ENCODE measurements at regions not wholly inside any gene's neighbourhood (a gene's known extent, or its start where the extent isn't known, plus 50 kb on each side); places are given as distances from the start of the nearest gene placed in this dataset.

GRCh38 chr6:30829639-30830255, 54.6 kb upstream of the DDR1 start (continued):
- TF ChIP-seq RAD21 (CRISPR knock-in tag; conservative IDR thresholded peaks at IDR 0.05 in 1 of 2, IDR thresholded peaks at IDR 0.05 in 1 of 2): peak; percentile 10 to 63; a peak in 2 of 4 replicates
- no peak for TF ChIP-seq PTTG1 (tag; IDR thresholded peaks at IDR 0.05; ENCODE audit: low read depth)
- no peak for TF ChIP-seq SREBF2 (CRISPR knock-in tag; IDR thresholded peaks at IDR 0.05)
- TF ChIP-seq PURB (CRISPR knock-in tag; IDR thresholded peaks at IDR 0.05; ENCODE audit: low read depth): no peak
- no peak for TF ChIP-seq BRCA1 (IDR thresholded peaks at IDR 0.05)
- no peak for TF ChIP-seq BRCA1 (CRISPR knock-in tag; IDR thresholded peaks at IDR 0.05)

- no peak overlapping the region for H3K4me3 ChIP-seq
- ATAC-seq: peak; percentile 6; the same call in 2 of the 3 replicates
- peak overlapping the region; percentile 1; the same call in 1 of the 3 replicates for H3K27ac ChIP-seq (ENCODE audit: extremely low read depth, low read depth, low read length)
- no peak overlapping the region for H3K4me2 ChIP-seq (ENCODE audit: insufficient read depth, low read length)
- H3K36me3 ChIP-seq (ENCODE audit: control insufficient read depth, insufficient read depth, low read length): no peaks in the 10 kb centered on the region
- H3K79me2 ChIP-seq (ENCODE audit: control insufficient read depth, insufficient read depth, low read length): no peaks in the 10 kb centered on the region
- WGBS (ENCODE audit: insufficient coverage, low coverage, missing lambda C conversion rate): 60% methylated on average over 4 of the region's 4 CpGs
- FAIRE-seq: no peak
- H3K27me3 ChIP-seq (ENCODE audit: control insufficient read depth in 2 of 2, insufficient read depth in 2 of 2, low read length in 2 of 2): no peaks in the 10 kb centered on the region
- no TSS peak for BruUV-seq (replicated peaks)
- intact Hi-C loops (cut with micrococcal nuclease): loop anchor here (1.0 to 5.0 kb wide), 4 partner anchors 87 to 258 kb away; partner anchors contain the start of genes FLOT1, IER3, MRPS18B and PPP1R10
- no peaks in the 10 kb centered on the region for H4K20me1 ChIP-seq (replicated peaks; ENCODE audit: control insufficient read depth, insufficient read depth, low read length)
- DNase-seq (ENCODE audit: extremely low read depth in 1 of 4, low spot score in 3 of 4): no peak
- H3K9me1 ChIP-seq (ENCODE audit: control insufficient read depth, insufficient read depth, low read length): no peaks in the 10 kb centered on the region
- no peaks in the 10 kb centered on the region for H3K9me3 ChIP-seq (replicated peaks; ENCODE audit: control insufficient read depth, insufficient read depth, low read depth, low read length)
- peak overlapping the region in 1 of 2 experiments; percentile 40; a peak in 1 of 4 replicates for H3K9ac ChIP-seq (ENCODE audit: insufficient read depth in 1 of 2, low read depth in 2 of 2, low read length in 2 of 2)
- H2AFZ ChIP-seq (ENCODE audit: low read depth, low read length): peak overlapping the region; percentile 92
- in situ Hi-C loops (cut with MboI): loop anchor here (5.0 kb wide), 1 partner anchor 248 kb away; no protein-coding TSS in a partner anchor
- CTCF ChIA-PET (ENCODE audit: low intra/inter-chr PET ratio): interaction anchor here (0.6 to 4.2 kb wide), 13 partner anchors 44 to 289 kb away, joined by 3 to 45 read pairs (median 6); partner anchors contain the start of genes DDR1, FLOT1, IER3 and VARS2
- peaks cover 11 to 23% of the 10 kb centered on the region in 2 experiments for H3K4me1 ChIP-seq (replicated peaks in 1 of 2; ENCODE audit: control insufficient read depth in 2 of 2, insufficient read depth in 2 of 2, low read length in 2 of 2)
- POLR2A ChIA-PET: interaction anchor here (0.5 to 2.6 kb wide), 12 partner anchors 9 to 934 kb away, joined by 3 to 12 read pairs (median 4); partner anchors contain the start of gene VARS2
- TF ChIP-seq SMARCE1 (IDR thresholded peaks at IDR 0.05): no peak
- TF ChIP-seq, protein P1, sequence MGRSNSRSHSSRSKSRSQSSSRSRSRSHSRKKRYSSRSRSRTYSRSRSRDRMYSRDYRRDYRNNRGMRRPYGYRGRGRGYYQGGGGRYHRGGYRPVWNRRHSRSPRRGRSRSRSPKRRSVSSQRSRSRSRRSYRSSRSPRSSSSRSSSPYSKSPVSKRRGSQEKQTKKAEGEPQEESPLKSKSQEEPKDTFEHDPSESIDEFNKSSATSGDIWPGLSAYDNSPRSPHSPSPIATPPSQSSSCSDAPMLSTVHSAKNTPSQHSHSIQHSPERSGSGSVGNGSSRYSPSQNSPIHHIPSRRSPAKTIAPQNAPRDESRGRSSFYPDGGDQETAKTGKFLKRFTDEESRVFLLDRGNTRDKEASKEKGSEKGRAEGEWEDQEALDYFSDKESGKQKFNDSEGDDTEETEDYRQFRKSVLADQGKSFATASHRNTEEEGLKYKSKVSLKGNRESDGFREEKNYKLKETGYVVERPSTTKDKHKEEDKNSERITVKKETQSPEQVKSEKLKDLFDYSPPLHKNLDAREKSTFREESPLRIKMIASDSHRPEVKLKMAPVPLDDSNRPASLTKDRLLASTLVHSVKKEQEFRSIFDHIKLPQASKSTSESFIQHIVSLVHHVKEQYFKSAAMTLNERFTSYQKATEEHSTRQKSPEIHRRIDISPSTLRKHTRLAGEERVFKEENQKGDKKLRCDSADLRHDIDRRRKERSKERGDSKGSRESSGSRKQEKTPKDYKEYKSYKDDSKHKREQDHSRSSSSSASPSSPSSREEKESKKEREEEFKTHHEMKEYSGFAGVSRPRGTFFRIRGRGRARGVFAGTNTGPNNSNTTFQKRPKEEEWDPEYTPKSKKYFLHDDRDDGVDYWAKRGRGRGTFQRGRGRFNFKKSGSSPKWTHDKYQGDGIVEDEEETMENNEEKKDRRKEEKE (IDR thresholded peaks at IDR 0.05; ENCODE audit: borderline replicate concordance in 1 of 2, control insufficient read depth in 1 of 2, low read depth in 2 of 2, low read length in 1 of 2): no peak
- TF ChIP-seq HOMEZ (CRISPR knock-in tag; IDR thresholded peaks at IDR 0.05): no peak
- no peak for TF ChIP-seq ZBTB49 (CRISPR knock-in tag; IDR thresholded peaks at IDR 0.05; ENCODE audit: borderline replicate concordance)
Measured at GRCh38 chr6:30829033-30829432, 55.3 kb upstream of the DDR1 start.

Data from K562 (cell line).